Stimulated activated CD4-positive, alpha-beta T cell treated with anti-CD3 and anti-CD28 coated beads, Interleukin-2, amount 100 ng/mL, for 48 hours (primary cell): ENCODE measurements at regions not wholly inside any gene's neighbourhood (a gene's known extent, or its start where the extent isn't known, plus 50 kb on each side); places are given as distances from the start of the nearest gene placed in this dataset.
"Not testable (repeated sequence)": the region's sequence is repeated elsewhere in the genome, so short reads cannot be mapped to it uniquely, and the experiment has no call there.

Experiments used
- DNase-seq, 2 donors: peaks; one replicate each; pipeline ENCODE4 v3.0.0-alpha.2; 2020

DNA sequence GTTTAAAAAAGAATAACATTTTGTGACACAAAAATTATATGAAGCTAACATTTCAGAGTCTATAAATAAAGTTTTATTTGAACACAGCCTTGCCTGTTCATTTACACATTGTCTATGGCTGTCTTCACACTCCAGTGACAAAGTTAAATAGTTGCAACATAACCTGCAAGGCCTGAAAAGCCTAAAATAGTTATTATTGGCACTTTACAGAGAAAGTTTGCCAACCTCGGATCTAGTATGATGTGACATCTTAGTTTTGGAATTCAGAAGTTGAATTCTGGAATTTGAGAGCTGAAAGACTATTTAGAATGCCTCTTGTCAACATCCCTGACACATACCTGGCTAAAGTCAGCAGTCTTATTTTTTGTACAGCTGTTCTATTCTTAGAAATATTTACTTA lies 68.3 kb downstream of the DYRK2 start:
- DNase-seq: no peak

DNA sequence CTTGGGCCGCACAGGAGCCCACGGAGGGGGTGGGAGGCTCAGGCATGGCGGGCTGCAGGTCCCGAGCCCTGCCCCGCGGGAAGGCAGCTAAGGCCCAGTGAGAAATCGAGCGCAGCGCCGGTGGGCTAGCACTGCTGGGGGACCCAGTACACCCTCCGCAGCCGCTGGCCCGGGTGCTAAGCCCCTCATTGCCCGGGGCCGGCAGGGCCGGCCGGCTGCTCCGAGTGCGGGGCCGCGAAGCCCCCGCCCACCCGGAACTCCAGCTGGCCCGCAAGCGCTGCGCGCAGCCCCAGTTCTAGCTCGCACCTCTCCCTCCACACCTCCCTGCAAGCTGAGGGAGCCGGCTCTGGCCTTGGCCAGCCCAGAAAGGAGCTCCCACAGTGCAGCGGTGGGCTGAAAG lies 70.8 kb downstream of the DYRK2 start:
- not testable (repeated sequence) for DNase-seq

- DNase-seq: no peak
Measured at GRCh38 chr12:67720351-67720856, 71.9 kb downstream of the DYRK2 start.

GRCh38 chr12:67721248-67721647 lies 72.7 kb downstream of the DYRK2 start:
- DNase-seq: no peak

- no peak for DNase-seq
Measured at GRCh38 chr12:67722296-67722695, 73.8 kb downstream of the DYRK2 start.

DNA sequence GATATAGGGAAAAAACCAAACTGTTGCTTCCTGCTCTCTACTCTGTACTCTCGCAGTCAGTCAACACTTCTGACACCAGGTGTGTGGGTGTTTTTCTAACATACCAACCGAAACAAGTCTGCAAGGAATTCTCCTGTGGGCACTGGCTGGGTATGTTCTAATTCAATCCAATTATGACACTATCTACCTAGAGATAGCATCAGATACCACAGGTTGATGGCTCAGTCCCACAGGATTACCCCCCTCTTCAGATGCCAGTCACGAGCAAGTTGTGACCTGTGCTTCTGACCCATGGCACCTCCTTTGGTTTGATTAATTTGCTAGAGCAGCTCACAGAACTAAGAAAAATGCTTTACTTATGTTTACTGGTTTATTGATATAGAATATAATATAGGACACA lies 78.3 kb downstream of the DYRK2 start:
- DNase-seq: no peak

DNA sequence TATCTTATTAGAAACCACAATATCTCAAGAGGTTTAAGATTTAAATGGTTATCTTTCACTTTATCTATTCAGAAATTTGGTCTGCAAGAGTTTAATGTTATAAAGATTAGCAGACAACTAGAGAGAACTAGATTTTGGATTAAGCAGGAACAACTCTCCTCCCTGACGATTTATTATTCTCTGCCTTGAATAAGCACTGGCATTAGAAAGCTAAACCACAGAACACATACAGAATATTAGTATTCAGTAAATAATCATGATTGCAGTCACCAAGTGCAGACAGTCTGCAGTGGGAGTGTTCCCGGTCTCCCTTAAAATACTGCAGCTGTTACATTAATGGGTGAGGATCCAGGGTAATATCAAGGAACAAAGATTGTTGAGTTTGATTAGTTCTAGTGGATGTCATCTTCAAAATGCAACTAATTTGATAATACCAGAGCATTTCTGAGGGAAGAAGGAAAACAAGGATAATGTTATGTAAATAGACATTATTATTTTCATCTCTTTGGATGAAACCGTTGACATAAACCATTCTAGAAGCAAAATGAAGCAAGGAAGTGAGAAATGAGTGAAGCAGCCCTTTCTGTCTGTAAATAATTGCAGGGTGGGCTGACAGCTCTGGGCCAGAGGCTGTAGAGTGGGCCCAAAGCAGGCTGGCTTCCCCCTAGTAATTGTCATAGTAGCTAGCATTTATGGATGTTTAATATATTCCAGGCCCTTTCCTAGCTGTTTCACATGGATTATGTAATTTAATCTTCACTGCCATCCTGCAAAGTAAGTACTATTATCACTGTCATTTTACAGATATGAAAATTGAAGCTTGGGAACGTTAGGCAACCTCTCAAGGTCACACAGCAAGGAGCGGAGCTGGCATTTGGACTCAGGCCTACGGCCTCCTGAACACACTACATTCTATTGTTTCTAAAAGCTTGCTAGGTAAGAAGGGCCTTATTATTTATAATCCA lies 79.4 kb downstream of the DYRK2 start:
- DNase-seq: no peak

- DNase-seq: no peak
Measured at GRCh38 chr12:67732857-67733256, 84.3 kb downstream of the DYRK2 start.

- no peak for DNase-seq
Measured at GRCh38 chr12:67735868-67736267, 87.3 kb downstream of the DYRK2 start.

GRCh38 chr12:67740711-67741110 lies 92.2 kb downstream of the DYRK2 start:
- DNase-seq: no peak

GRCh38 chr12:67741270-67741669 lies 92.7 kb downstream of the DYRK2 start:
- DNase-seq: no peak

- no peak for DNase-seq
Measured at GRCh38 chr12:67742461-67742860, 93.9 kb downstream of the DYRK2 start.

DNA sequence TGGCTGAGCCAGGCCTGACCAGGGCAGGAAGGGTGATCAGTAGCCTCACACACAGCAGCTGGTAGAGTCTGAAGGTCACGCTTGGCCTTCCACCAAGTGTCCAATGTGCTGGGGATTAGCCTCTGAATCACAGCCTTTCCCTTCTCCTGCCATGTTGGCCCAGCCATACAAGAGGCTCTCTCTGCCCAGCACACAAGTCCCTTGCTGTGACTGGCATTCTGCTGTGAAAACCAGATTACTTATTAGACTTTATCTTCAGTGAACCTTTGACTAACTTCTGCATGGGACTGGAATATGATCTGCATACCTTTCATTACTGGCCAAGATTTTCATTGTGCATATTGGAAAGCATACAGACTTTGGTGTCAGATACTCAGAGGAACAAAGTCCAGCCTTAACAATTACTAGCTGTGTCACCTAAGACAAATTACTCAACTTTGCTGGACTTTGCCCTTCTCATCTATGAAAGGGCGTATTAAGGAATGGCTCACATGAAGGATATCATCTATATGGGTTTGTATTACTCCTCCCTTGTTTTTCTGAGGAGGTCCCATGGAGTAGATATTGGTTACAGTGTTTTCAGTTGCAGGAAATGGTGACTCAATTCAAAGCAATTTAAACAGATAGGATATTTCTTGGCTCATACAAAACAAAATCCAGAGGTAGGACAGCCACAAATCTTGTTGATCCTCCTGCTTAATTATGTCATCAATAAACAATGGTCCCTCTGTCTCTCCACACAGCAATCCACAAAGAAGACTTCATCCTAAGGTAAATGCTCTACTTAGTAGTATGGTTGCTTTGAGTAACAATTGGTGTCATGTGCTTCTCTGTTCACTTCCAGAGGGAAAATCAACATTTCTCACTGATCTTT lies 99.6 kb downstream of the DYRK2 start:
- DNase-seq: no peak

DNA sequence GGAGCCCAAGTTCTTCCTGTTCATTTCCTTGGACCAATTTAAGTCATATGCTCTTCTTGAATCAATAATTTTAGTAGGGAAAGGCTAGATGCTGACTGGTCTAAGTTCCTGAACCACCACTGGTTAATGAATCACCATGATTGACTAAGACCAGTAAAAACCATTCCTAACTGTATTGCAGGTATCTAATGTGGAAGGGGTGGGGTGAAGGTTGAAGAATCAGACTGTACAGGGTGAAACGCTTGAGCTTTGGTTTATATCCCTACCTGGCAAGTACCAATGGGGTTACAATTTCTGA lies 100.1 kb downstream of the DYRK2 start:
- no peak for DNase-seq

DNA sequence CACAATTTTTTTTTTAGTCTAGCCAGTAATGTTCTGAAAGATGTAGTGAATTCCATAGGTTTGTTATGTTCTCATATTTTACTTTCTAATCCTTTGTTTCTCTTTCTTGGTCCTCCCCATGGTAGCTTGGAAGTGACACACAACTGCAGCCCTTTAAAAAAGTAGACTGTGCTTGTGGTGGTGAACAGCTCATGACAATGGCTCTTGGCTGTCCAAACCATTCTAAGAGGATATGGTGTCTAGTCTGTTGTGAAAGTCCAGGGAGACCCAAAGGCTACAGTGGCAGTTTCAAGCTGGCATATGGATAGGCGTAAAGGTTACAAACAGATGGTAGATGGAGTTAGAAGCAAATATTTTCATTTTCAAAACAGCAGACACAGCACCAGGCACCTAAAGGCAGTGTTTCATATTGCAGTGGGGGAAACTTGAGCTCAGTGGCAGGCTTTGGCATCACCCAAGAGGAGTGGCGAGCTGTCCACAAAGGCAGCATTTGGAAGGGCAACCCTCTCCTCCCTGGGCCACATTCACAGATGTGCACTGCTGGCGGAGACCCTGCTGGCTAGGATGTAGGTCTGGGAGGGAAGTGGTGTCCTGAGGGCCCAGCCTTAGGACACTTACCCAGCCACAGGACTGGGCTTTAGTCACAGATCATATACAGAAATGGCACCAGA lies 102.1 kb downstream of the DYRK2 start:
- DNase-seq: no peak

- no peak for DNase-seq
Measured at GRCh38 chr12:67751381-67751928, 102.9 kb downstream of the DYRK2 start.

- no peak for DNase-seq
Measured at GRCh38 chr12:67752226-67752732, 103.7 kb downstream of the DYRK2 start.

GRCh38 chr12:67754933-67755697 lies 106.6 kb downstream of the DYRK2 start:
- DNase-seq: no peak

- DNase-seq: no peak
Measured at GRCh38 chr12:67757651-67758050, 109.1 kb downstream of the DYRK2 start.

- DNase-seq: no peak
Measured at GRCh38 chr12:67758119-67758518, 109.6 kb downstream of the DYRK2 start.

DNA sequence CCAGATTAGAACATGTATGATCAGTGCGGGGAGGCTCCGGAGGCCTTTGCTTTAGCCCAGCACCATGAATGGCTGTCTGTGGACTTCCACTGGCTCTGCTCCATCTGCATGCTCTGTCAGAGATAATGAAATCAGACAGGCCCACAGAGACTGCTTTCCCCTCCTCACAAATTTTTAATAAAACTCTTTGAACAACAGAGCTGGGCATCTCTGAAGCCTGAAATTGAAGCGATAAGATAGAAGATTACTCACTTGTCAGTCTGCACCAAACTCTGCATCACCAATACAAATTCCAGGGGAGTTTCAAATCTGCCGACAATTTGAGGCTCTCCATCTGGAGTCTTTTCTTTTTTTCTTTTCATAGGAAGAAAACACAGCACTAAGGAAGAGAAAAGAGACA lies 110.0 kb downstream of the DYRK2 start:
- DNase-seq: no peak

GRCh38 chr12:67759829-67760228 lies 111.3 kb downstream of the DYRK2 start:
- peak in 1 of 2 donors; percentile 4 for DNase-seq
